ENCODE measurements at regions not wholly inside any gene's neighbourhood (a gene's known extent, or its start where the extent isn't known, plus 50 kb on each side); places are given as distances from the start of the nearest gene placed in this dataset.

DNA sequence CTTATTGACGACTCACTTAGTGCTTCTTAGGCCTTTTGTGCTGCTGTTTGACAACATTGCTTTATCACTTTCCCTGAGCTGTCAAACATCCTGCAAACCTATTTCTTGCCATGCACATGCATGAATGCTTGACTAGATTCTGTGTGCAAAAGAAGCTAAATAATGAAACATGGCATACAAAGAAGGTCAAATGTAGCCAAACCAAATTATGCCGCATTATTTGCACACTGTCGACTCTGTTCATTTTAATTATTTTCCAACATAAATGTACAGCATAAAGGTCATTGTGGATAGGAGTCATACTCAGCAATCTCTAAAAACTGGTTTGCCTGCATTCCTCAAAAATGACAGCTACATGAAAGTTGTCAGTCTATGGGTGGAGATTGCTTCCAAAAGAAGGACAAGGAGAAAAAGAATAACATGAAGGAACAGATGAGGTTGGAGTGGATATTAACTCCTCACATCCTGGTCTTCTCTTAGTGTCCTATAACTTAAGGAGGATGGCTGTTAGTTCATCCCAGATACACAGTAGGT lies 123.1 kb upstream of the STXBP5 start:
- TF ChIP-seq, protein P1, sequence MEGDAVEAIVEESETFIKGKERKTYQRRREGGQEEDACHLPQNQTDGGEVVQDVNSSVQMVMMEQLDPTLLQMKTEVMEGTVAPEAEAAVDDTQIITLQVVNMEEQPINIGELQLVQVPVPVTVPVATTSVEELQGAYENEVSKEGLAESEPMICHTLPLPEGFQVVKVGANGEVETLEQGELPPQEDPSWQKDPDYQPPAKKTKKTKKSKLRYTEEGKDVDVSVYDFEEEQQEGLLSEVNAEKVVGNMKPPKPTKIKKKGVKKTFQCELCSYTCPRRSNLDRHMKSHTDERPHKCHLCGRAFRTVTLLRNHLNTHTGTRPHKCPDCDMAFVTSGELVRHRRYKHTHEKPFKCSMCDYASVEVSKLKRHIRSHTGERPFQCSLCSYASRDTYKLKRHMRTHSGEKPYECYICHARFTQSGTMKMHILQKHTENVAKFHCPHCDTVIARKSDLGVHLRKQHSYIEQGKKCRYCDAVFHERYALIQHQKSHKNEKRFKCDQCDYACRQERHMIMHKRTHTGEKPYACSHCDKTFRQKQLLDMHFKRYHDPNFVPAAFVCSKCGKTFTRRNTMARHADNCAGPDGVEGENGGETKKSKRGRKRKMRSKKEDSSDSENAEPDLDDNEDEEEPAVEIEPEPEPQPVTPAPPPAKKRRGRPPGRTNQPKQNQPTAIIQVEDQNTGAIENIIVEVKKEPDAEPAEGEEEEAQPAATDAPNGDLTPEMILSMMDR (conservative IDR thresholded peaks at IDR 0.05) = no peak
- TF ChIP-seq EZH2 (IDR thresholded peaks at IDR 0.05; ENCODE audit: low read depth) = no peak
